ENCODE measurements at regions not wholly inside any gene's neighbourhood (a gene's known extent, or its start where the extent isn't known, plus 50 kb on each side); places are given as distances from the start of the nearest gene placed in this dataset.
A peak's percentile ranks its signal among the peaks of the same experiment; 100 is the strongest.
"Not testable (repeated sequence)": the region's sequence is repeated elsewhere in the genome, so short reads cannot be mapped to it uniquely, and the experiment has no call there.

DNA sequence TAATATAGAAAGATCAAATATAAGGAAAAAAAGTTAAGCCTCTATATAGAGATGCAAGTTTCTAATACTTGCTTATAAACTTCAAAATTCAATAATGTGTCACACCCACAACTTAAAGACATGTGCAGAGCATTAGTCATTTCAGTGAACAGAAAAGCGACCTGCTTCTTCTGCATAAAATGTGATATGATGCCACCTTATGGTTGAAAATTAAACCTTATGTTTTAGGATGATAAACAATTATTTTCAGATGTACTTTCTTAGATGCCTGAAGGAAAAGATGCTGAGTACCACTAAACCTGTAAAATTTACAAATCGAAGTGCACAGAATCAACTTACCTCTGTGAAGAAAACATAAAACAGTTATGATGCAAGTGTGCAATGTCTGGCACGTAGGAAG is 96.0 kb downstream of the MTERF1 start:
- ATAC-seq = peak; percentile 78

DNA sequence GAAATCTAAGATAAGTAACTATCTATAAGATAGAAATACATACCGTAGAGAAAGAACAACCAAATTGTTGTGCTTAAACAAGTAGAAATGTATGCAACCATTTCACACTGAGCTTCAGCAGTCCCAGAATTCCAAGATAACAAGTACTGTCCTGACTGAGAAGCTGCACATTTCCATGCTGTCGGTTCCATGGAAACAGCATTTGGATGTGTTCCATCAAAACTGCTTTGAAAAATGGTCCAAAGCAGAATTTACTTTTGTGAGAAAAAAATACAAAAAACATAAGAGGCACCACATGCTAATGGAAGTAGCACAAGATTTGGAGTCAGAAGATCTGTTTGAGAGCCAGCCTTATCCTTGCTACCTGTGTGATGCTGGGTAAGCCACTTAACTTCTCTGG is 92.6 kb downstream of the MTERF1 start:
- no peak for ATAC-seq

DNA sequence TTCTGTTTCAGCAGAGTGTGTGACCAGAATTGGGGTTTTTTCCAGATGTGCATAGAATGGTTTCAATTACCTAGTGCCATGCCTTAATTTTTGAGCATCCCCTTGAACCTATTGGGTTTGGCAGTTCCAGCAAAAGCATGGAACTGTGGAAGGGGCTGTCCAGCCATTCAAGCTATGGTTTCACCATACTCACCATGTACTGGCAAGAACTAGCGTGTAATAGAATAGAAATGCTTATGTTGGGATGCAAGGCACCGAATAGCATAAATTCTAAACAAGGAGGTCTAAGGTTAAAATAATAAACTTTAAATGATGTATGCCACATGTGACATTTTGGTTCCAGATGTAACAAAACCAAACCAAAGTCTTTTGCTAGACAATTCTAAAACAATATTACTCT is 91.4 kb downstream of the MTERF1 start:
- ATAC-seq = no peak

DNA sequence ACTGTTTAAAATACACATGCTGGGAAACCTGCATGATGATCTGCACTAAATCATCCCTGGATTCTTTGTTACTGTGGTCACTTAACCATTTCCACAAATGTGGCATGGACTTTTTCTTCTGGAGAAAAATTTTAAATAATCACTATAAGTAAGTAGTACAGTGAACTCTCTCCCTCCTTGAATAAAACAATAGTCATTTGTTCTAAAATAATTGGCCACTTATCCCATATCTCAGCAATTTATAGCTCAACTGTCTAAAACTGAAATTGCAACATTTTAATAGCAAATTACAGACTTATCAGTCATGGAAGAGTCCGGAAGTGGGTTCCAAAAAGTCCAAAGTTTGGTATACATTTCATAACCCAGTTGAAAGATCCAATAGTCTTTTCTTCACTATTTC is 90.9 kb downstream of the MTERF1 start:
- ATAC-seq = no peak

DNA sequence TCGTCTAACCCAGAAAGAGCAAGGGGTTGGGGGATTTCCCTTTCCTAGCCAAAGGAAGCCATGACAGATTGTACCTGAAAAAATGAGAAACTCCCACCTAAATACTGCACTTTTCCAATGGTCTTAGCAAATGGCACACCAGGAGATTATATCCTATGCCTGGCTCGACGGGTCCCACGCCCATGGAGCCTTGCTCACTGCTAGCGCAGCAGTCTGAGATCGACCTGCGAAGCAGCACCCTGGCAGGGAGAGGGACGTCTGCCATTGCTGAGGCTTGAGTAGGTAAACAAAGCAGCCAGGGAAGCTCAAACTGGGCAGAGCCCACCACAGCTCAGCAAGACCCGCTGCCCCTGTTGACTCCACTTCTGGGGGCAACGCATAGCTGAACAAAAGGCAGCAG is 89.9 kb downstream of the MTERF1 start:
- not testable (repeated sequence) for ATAC-seq

DNA sequence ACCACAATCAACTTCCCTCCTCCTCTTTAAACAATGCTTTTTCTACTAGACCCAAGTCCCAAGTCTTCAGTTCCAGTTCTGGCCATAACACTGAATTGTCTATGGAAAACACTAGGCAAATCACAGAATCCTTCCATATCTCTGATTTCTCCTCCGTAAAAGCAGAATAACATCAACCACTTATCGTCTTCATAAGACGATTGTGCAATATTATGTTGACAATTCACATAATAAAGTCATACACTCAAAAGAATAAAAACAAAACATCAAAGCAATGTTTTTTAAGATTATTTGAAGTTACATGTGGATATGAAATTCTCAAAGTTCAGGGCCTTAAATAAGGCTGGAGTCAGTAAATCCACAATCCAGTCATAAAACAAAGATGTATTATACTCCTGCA is 84.4 kb downstream of the MTERF1 start:
- ATAC-seq = no peak

DNA sequence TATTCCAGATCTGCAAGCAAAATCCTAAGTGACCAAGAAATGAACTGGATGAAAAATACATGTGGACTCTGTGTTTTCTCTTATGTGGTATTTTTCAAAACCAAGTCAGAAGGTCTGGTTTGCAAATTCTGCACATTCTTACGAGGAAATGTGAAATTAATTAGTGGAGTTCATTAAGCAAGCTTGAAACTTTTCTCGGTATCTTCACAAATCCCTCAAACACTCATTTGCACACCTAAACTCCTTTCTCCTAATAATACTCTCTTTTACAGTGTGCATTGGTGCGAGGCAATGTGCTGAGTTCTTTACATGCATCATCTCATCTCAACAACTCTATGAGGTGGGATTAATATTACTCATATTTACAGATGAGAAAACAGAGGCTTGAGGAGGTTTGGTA is 82.1 kb downstream of the MTERF1 start:
- ATAC-seq = no peak

DNA sequence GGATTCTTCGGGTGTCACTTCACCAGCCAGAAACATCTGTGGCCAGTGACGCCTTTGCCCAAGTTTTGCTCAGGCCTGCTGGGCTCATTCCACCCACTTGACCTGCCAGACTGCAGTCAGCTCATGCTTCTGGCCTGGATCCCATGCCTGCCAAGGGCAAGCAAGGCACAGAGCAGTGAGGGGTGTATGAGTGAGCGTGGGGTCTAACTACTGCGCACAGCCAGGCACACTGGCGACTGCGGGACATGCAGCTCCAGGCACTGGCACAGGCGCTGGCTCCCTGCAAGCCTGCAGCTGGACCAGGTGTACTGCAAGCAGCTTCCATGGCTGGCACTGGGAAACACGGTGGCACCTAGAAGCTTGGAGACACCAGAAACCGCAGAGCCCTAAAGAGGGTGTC is 80.1 kb downstream of the MTERF1 start:
- ATAC-seq = no peak

DNA sequence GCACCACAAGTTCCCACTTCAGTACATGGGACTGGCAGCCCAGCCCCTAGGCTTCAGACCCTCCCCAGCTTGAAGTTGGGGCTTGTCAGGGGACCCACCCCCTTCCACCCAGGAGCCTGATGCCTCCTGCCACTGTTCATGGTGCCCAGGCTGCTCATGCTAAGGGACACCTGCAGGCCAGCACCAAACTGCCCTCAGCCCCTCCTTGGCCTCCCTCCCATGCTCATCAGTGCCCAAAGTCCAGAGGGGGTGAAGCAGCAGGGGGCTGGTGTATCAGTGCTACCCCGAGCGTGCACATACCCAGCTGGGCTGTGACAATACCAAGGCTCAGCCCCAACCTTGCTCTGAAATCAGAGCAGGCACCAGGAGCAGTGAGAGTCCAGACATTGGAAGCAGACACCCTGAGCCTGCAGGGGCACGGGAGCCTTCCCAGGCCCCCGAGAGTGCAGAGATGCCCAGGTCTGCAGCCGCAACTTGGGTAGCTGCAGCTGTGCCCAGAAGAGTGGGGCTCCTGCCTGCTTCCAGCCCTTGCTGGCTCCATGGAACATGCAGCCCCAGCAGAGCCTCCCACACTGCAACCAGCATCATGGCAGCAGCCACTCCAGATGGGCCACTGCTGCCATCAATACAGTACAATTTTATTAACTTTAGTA is 79.0 kb downstream of the MTERF1 start:
- no peak for ATAC-seq

DNA sequence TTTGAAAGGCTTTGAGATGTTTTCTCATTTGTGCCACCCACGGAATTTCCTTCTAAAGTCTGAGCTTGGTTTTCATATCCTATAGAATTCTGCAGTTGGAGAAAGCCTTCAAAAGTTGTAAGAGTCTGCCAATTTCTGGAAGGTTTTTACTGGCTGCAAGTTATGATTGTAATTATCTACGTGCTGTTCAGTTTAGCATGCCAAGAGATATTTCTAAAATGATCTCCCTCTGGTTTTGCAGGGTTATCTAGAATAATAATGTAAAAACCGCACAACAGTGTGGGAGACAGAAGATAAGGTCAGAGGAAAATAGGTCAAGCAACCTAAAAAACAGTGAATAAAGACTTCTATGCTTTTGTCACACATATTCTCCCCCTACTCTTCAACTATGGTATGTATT is 69.3 kb downstream of the MTERF1 start:
- no peak for ATAC-seq

DNA sequence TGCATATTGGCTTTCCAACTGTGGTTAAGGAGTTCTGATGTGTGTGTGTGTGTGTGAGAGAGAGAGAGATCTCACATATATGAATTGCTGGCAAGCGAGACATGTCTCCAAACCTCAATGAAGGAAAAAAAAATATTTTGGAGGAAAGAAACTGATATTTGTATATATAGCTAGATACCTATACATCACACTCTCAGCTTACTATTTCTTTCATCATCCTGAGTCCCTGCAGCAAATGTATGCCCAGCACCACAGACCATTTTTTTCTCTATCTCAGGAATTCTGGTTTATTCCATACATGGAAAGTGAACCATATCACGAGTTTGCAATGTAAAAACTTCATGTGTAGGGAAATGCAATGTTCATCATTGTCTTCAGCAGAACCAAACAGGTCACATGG is 68.9 kb downstream of the MTERF1 start:
- ATAC-seq = no peak

DNA sequence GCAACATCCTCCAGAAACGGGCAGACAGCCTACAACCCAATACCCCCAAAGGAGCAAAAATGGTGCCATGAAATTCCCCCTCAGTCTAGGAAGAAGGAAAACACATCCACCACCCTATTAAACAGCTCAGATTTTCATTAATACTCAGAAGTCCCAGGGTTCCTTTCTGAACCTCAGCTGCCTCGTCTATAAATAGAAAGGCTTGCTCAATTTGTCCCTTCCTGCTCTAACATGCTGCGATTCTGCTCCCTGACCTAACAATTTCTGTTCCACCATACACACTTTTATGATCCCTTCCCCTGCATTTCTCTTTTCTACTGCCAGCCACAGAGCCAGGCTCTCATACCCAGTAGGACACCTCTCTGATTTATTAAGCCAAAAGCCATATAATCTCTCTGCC is 68.1 kb downstream of the MTERF1 start:
- no peak for ATAC-seq

DNA sequence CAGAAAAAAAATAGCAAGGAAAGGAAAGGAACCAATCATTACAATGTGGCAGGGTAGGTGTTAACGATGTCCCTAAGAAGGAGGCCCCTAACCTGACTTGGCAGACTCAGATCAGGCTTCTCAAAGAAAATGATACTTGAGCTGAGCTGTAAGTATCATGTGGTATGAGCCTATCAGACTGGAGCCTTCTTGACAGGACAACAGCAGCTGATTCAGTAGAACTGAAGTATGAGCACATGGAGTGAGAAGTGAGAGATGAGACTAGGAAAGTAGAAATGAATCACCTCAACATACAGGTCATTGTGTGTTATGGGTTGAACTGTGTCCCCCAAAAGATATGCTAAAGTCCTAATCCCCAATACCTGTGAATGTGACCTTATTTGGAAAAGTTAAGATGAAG is 66.3 kb downstream of the MTERF1 start:
- no peak for ATAC-seq

Data from esophagus mucosa (tissue), 1 donor.